ENCODE measurements at regions not wholly inside any gene's neighbourhood (a gene's known extent, or its start where the extent isn't known, plus 50 kb on each side); places are given as distances from the start of the nearest gene placed in this dataset.
A peak's percentile ranks its signal among the peaks of the same experiment; 100 is the strongest.

GRCh38 chr12:92078167-92079053 is 67.2 kb downstream of the BTG1 start:
- no peak overlapping the region for H3K27ac ChIP-seq
- CTCF ChIA-PET = no interaction called here
- peak; percentile 60 for DNase-seq (ENCODE audit: low spot score)
- POLR2A ChIA-PET (ENCODE audit: low non-redundant PET) = no interaction called here
- TF ChIP-seq, protein P1, sequence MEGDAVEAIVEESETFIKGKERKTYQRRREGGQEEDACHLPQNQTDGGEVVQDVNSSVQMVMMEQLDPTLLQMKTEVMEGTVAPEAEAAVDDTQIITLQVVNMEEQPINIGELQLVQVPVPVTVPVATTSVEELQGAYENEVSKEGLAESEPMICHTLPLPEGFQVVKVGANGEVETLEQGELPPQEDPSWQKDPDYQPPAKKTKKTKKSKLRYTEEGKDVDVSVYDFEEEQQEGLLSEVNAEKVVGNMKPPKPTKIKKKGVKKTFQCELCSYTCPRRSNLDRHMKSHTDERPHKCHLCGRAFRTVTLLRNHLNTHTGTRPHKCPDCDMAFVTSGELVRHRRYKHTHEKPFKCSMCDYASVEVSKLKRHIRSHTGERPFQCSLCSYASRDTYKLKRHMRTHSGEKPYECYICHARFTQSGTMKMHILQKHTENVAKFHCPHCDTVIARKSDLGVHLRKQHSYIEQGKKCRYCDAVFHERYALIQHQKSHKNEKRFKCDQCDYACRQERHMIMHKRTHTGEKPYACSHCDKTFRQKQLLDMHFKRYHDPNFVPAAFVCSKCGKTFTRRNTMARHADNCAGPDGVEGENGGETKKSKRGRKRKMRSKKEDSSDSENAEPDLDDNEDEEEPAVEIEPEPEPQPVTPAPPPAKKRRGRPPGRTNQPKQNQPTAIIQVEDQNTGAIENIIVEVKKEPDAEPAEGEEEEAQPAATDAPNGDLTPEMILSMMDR (conservative IDR thresholded peaks at IDR 0.05; ENCODE audit: low read depth) = no peak

DNA sequence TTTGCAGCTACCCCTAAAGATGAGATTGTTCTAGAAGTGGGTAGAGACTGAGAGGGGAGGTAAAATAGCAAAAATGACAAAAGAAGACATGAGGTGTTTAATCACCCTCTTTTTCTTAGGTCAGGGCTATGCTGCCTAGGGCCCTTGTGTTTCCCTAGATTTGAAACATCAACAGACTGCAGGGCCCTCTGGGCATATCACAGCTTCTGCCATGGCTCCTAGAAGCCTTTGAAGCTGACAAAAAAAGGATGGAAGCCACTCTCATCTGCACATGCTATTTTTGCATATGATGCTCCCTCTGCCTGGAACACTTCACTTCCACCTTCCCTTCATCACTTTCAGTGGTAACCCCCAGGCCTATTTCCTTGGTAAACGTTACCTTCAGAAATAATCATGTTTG is 68.1 kb downstream of the BTG1 start:
- DNase-seq (ENCODE audit: low spot score) = no peak
- TF ChIP-seq, protein P1 (conservative IDR thresholded peaks at IDR 0.05; ENCODE audit: low read depth) = no peak
- ChIA-PET POLR2A (ENCODE audit: low non-redundant PET) (no interaction called here), CTCF (no interaction called here)
- H3K27ac ChIP-seq = peak overlapping the region; percentile 23; the same call in 1 of the 2 replicates

- DNase-seq (ENCODE audit: low spot score) = no peak
- ChIA-PET POLR2A (ENCODE audit: low non-redundant PET) (no interaction called here), CTCF (interaction anchor here (0.7 kb wide), 1 partner anchor 30 kb away, joined by 4 read pairs; no protein-coding TSS in a partner anchor)
- TF ChIP-seq, protein P1 (conservative IDR thresholded peaks at IDR 0.05; ENCODE audit: low read depth) = no peak
- no peak overlapping the region for H3K27ac ChIP-seq
Observed at GRCh38 chr12:92076101-92076500, 69.5 kb downstream of the BTG1 start.

DNA sequence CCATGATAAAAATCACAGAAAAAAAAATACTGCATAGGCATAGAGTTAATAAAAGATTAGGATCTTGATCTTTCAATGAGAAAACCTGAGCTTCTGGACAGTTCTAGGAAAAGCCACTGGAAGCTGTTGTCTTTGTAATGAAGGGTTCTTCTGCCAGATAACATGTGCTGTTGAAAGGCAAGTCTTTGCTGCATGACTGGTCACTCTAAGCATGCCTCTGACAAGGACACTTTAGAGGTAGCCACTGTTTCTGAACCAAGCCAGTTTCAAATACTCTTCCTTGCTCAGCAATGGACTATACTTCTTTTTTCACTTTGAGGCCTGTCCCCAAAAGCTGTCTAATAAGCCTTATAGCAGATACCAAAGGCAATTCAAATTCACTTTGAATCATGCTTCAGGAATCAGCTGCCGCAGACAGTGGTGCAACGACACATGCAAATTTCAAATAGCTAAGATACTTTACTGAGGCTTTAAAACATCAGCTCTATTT is 70.2 kb downstream of the BTG1 start:
- no peak for DNase-seq (ENCODE audit: low spot score)
- TF ChIP-seq, protein P1 (conservative IDR thresholded peaks at IDR 0.05; ENCODE audit: low read depth) = no peak
- ChIA-PET POLR2A (ENCODE audit: low non-redundant PET) (no interaction called here), CTCF (interaction anchor here (0.7 kb wide), 1 partner anchor 31 kb away, joined by 4 read pairs; no protein-coding TSS in a partner anchor)
- no peak overlapping the region for H3K27ac ChIP-seq

- ChIA-PET CTCF (no interaction called here), POLR2A (ENCODE audit: low non-redundant PET) (no interaction called here)
- TF ChIP-seq, protein P1 (conservative IDR thresholded peaks at IDR 0.05; ENCODE audit: low read depth) = no peak
- no peak for DNase-seq (ENCODE audit: low spot score)
- H3K27ac ChIP-seq = no peak overlapping the region
Observed at GRCh38 chr12:92074889-92075288, 70.8 kb downstream of the BTG1 start.

GRCh38 chr12:92073094-92073493 is 72.6 kb downstream of the BTG1 start:
- POLR2A ChIA-PET (ENCODE audit: low non-redundant PET) = no interaction called here
- TF ChIP-seq, protein P1 (conservative IDR thresholded peaks at IDR 0.05; ENCODE audit: low read depth) = no peak
- no peak for DNase-seq (ENCODE audit: low spot score)
- CTCF ChIA-PET = no interaction called here
- no peak overlapping the region for H3K27ac ChIP-seq

Data from RWPE1 (cell line).